HepG2 (cell line): ENCODE measurements at regions not wholly inside any gene's neighbourhood (a gene's known extent, or its start where the extent isn't known, plus 50 kb on each side); places are given as distances from the start of the nearest gene placed in this dataset.
A peak's percentile ranks its signal among the peaks of the same experiment; 100 is the strongest.

Source experiments
- ATAC-seq: fragments of 200-7000 bp; cut with Tn5 transposase; 3 replicates; pipeline ENCODE4 v1.9.1; 2020; ENCODE audit warnings: mild to moderate bottlenecking, moderate library complexity
- BruUV-seq: library from RNA; stranded (reverse); fragments of 400-500 nt; replicated peaks from 2 replicates; lab custom pipeline; 2021; lab: Mats Ljungman, UMichigan
- CTCF ChIA-PET: fragments of 300-600 bp; formaldehyde crosslinking; extraction: SDS; loops from one replicate; lab custom pipeline; 2021; ENCODE audit warnings: low total read pairs, inconsistent platforms, low intra/inter-chr PET ratio; lab: Yijun Ruan, JAX
- POLR2A ChIA-PET: fragments of 350-600 bp; sonication (Branson Sonifier 250); formaldehyde crosslinking; loops from one replicate; lab custom pipeline; 2020; ENCODE audit warnings: antibody characterized with exemption, inconsistent platforms; lab: Yijun Ruan, JAX
- DNase-seq: peaks from one replicate; pipeline ENCODE4 v3.0.0-alpha.2; 2015; ENCODE audit warnings: low spot score
- FAIRE-seq: peaks from 3 replicates; lab custom pipeline; 2011; peaks lifted over from hg19 to GRCh38; lab: Jason Lieb, UNC
- H2AFZ ChIP-seq: one replicate; pipeline ENCODE4 v1.6.1; 2011; ENCODE audit warnings: low read length, inconsistent platforms
- H3K27ac ChIP-seq: fragments of 300-600 bp; 3 replicates; pipeline ENCODE4 v1.8.0; 2011; ENCODE audit warnings: mixed run types, mild to moderate bottlenecking, mixed read lengths, low read length, inconsistent platforms; ENCODE audit not compliant: insufficient read depth; ENCODE audit errors: extremely low read length
- H3K27me3 ChIP-seq, 2 experiments: fragments of 200-600 bp in 1 of 2; 2 replicates in 1 of 2; 3 replicates in 1 of 2; pipeline versions ENCODE4 v1.6.0 to v1.8.0; 2011; ENCODE audit warnings: low read length in 2 of 2, mild to moderate bottlenecking in 2 of 2, moderate library complexity in 2 of 2, inconsistent platforms in 1 of 2; ENCODE audit not compliant: insufficient read depth in 2 of 2, control insufficient read depth in 1 of 2
- H3K36me3 ChIP-seq, 2 experiments: fragments of 200-600 bp in 1 of 2; replicated peaks in 1 of 2; 2 replicates in 1 of 2; 3 replicates in 1 of 2; pipeline versions ENCODE4 v1.5.1 to v1.8.0; 2011; ENCODE audit warnings: low read length in 2 of 2, inconsistent platforms in 1 of 2; ENCODE audit not compliant: insufficient read depth in 2 of 2, control insufficient read depth in 1 of 2
- H3K4me1 ChIP-seq: 2 replicates; pipeline ENCODE4 v1.5.1; 2012; ENCODE audit warnings: low read length, inconsistent platforms; ENCODE audit not compliant: insufficient read depth
- H3K4me2 ChIP-seq: 2 replicates; pipeline ENCODE4 v1.6.0; 2011; ENCODE audit warnings: low read depth, low read length, inconsistent platforms
- H3K4me3 ChIP-seq, 3 experiments: fragments of 200-600 bp in 1 of 3; sonication (generic), shearing (Covaris generic) in 1 of 3; replicated peaks in 1 of 3; 2 replicates each; pipeline ENCODE4 v1.5.1; 2011 to 2016; ENCODE audit warnings: low read length in 3 of 3, inconsistent platforms in 2 of 3, low read depth in 2 of 3, mild to moderate bottlenecking in 2 of 3, control low read depth in 1 of 3, mixed read lengths in 1 of 3; ENCODE audit not compliant: insufficient read depth in 1 of 3
- H3K79me2 ChIP-seq: one replicate; pipeline ENCODE4 v1.6.1; 2011; ENCODE audit warnings: low read length, inconsistent platforms; ENCODE audit not compliant: insufficient read depth
- H3K9ac ChIP-seq: 2 replicates; pipeline ENCODE4 v1.6.0; 2011; ENCODE audit warnings: mild to moderate bottlenecking, low read depth, low read length, inconsistent platforms; ENCODE audit not compliant: insufficient read depth
- H3K9me3 ChIP-seq: 2 replicates; pipeline ENCODE4 v1.5.1; 2012; ENCODE audit warnings: mild to moderate bottlenecking, low read length
- H4K20me1 ChIP-seq: 2 replicates; pipeline ENCODE4 v1.6.0; 2011; ENCODE audit warnings: inconsistent platforms, mild to moderate bottlenecking, low read length, moderate library complexity; ENCODE audit not compliant: insufficient read depth
- ARID2 ChIP-seq: sonication (generic); formaldehyde crosslinking; IDR thresholded peaks from 2 replicates; pipeline ENCODE4 v1.8.1; 2022; ENCODE audit warnings: mild to moderate bottlenecking, missing genetic modification reagents, borderline replicate concordance
- ARNT2 ChIP-seq: sonication (generic); formaldehyde crosslinking; IDR thresholded peaks from 2 replicates; pipeline ENCODE4 v1.8.0; 2022; ENCODE audit warnings: mild to moderate bottlenecking, low read depth, missing genetic modification reagents, moderate library complexity
- CENPX ChIP-seq: sonication (generic); formaldehyde crosslinking; IDR thresholded peaks from 2 replicates; pipeline ENCODE4 v1.9.0; 2021; ENCODE audit warnings: mild to moderate bottlenecking, missing genetic modification reagents, moderate library complexity
- MAFK ChIP-seq, 2 experiments: IDR thresholded peaks in 1 of 2; conservative IDR thresholded peaks in 1 of 2; 2 replicates each; pipeline ENCODE4 v1.6.1; 2011; ENCODE audit warnings: improper control_type of control experiment in 2 of 2, low read length in 2 of 2
- NFE2L2 ChIP-seq: fragments of 150-350 bp; IDR thresholded peaks from 2 replicates; pipeline ENCODE4 v1.6.1; 2014; ENCODE audit warnings: low read length
- POGZ ChIP-seq: sonication (generic); formaldehyde crosslinking; IDR thresholded peaks from 2 replicates; pipeline ENCODE4 v1.4.0; 2020; ENCODE audit warnings: mild to moderate bottlenecking, missing genetic modification reagents
- RARA ChIP-seq: IDR thresholded peaks from 2 replicates; pipeline ENCODE4 v1.6.1; 2016; ENCODE audit warnings: missing genetic modification reagents, missing compliant biosample characterization
- RNF2 ChIP-seq: fragments of 450-650 bp; conservative IDR thresholded peaks from 2 replicates; pipeline ENCODE4 v1.6.1; 2016; ENCODE audit warnings: low read depth
- ZBED4 ChIP-seq: sonication (generic); formaldehyde crosslinking; IDR thresholded peaks from 2 replicates; pipeline ENCODE4 v1.4.0; 2020; ENCODE audit warnings: missing genetic modification reagents, borderline replicate concordance
- ZNF275 ChIP-seq: sonication (generic); formaldehyde crosslinking; IDR thresholded peaks from 2 replicates; pipeline ENCODE4 v1.8.0; 2022; ENCODE audit warnings: missing genetic modification reagents, mild to moderate bottlenecking, inconsistent platforms, borderline replicate concordance
- ZNF546 ChIP-seq: sonication (generic); formaldehyde crosslinking; conservative IDR thresholded peaks from 2 replicates; pipeline ENCODE4 v1.8.1; 2023; ENCODE audit warnings: mild to moderate bottlenecking, missing genetic modification reagents
- ZNF598 ChIP-seq: sonication (generic); formaldehyde crosslinking; IDR thresholded peaks from 2 replicates; pipeline ENCODE4 v1.5.1; 2020; ENCODE audit warnings: mild to moderate bottlenecking, missing genetic modification reagents, borderline replicate concordance
- ZNF619 ChIP-seq: sonication (generic); formaldehyde crosslinking; IDR thresholded peaks from 2 replicates; pipeline ENCODE4 v1.4.0; 2020; ENCODE audit warnings: mild to moderate bottlenecking, missing genetic modification reagents
- ZNF710 ChIP-seq: sonication (generic); formaldehyde crosslinking; IDR thresholded peaks from 2 replicates; pipeline ENCODE4 v1.5.0; 2020; ENCODE audit warnings: mild to moderate bottlenecking, missing genetic modification reagents, borderline replicate concordance
- ZNF781 ChIP-seq: sonication (generic); formaldehyde crosslinking; IDR thresholded peaks from 2 replicates; pipeline ENCODE4 v1.5.1; 2020; ENCODE audit warnings: borderline replicate concordance, mild to moderate bottlenecking, missing genetic modification reagents; ENCODE audit errors: not compliant biosample characterization
- WGBS: methylation state at CpG from one replicate; pipeline ENCODE4 v1.1.6; 2017; ENCODE audit warnings: low lambda C conversion rate; 5-methylcytosine and 5-hydroxymethylcytosine counted together
- in situ Hi-C: cut with HindIII; loops from 2 replicates; pipeline ENCODE4 v1.10.0; 2017; ENCODE audit warnings: low pct_unique_long_range_greater_than_20kb; ENCODE audit not compliant: extremely low pct_ligation_motif_present
- intact Hi-C: fragments of 100-400 bp; cut with micrococcal nuclease; formaldehyde crosslinking; loops from one replicate; pipeline ENCODE4 v1.10.0; 2022; ENCODE audit not compliant: unreplicated experiment
- TF ChIP-seq, protein P1 (sequence below), 2 experiments: fragments of 450-650 bp in 1 of 2; sonication (generic) in 1 of 2; formaldehyde crosslinking; IDR thresholded peaks; 2 replicates each; pipeline versions ENCODE4 v1.5.0 to v1.8.0; 2020 to 2022; ENCODE audit warnings: mild to moderate bottlenecking in 1 of 2, missing genetic modification reagents in 1 of 2

- in situ Hi-C loops = no loop called here
- Histone ChIP-seq H3K27me3 (no peaks in the 10 kb centered on the region), H3K36me3 (no peaks in the 10 kb centered on the region), H3K4me1 (no peaks in the 10 kb centered on the region), H3K9me3 (no peaks in the 10 kb centered on the region), H4K20me1 (no peaks in the 10 kb centered on the region), H3K4me2 (no peak overlapping the region), H3K27ac (no peak overlapping the region), H3K79me2 (no peaks in the 10 kb centered on the region), H3K4me3 (no peak overlapping the region), H3K9ac (no peak overlapping the region), H2AFZ (no peak overlapping the region)
- intact Hi-C loops = loop anchor here (5.0 kb wide), 1 partner anchor 1899 kb away; no protein-coding TSS in a partner anchor
- no peak for FAIRE-seq
- ATAC-seq = no peak
- POLR2A ChIA-PET = no interaction called here
- 17% methylated on average over 2 of the region's 2 CpGs for WGBS
- no peak for DNase-seq
- CTCF ChIA-PET = no interaction called here
- BruUV-seq = no TSS peak
- TF ChIP-seq ZBED4 (no peak), ARID2 (CRISPR knock-in tag) (no peak), ZNF619 (CRISPR knock-in tag) (no peak), NFE2L2 (peak; percentile 62), RARA (CRISPR knock-in tag) (no peak), ZNF546 (no peak), ZNF275 (CRISPR knock-in tag) (no peak), RNF2 (no peak), ZNF781 (CRISPR knock-in tag) (no peak), MAFK (conservative IDR thresholded peaks at IDR 0.05 in 1 of 2, IDR thresholded peaks at IDR 0.05 in 1 of 2; ENCODE audit: low read length in 2 of 2) (peak; percentile 33 to 66), CENPX (CRISPR knock-in tag) (no peak), ARNT2 (CRISPR knock-in tag) (no peak), ZNF710 (CRISPR knock-in tag) (no peak), POGZ (no peak), ZNF598 (CRISPR knock-in tag) (no peak)
- TF ChIP-seq, protein P1, sequence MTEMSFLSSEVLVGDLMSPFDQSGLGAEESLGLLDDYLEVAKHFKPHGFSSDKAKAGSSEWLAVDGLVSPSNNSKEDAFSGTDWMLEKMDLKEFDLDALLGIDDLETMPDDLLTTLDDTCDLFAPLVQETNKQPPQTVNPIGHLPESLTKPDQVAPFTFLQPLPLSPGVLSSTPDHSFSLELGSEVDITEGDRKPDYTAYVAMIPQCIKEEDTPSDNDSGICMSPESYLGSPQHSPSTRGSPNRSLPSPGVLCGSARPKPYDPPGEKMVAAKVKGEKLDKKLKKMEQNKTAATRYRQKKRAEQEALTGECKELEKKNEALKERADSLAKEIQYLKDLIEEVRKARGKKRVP (CRISPR knock-in tag; IDR thresholded peaks at IDR 0.05) = no peak
Measured at GRCh38 chr7:46633200-46633599, 712.1 kb upstream of the IGFBP3 start.
